ENCODE measurements at regions not wholly inside any gene's neighbourhood (a gene's known extent, or its start where the extent isn't known, plus 50 kb on each side); places are given as distances from the start of the nearest gene placed in this dataset.

DNA sequence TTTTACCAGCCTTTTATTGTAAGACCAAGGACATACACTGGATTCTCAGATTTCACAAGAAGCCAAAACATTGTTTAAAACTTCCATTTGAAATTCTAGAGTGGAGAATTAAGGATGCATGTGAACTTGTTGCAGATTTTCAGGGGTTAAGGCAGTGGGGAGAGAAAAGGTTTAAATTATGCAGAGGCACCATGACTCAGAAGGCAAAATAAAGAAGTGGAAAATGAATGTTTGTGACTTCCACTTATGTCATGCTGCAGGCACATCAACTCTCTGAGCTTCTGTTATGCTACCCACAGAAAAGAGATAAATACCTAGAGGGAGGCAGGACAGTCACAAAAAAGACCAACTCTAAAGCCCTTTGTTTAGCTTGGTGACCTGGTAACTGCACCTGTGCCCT, 84.4 kb upstream of the BET1 start:
- H3K4me3 Mint-ChIP-seq (ENCODE audit: unreplicated experiment): no peak overlapping the region
- peaks cover 3% of the 10 kb centered on the region for H3K4me1 Mint-ChIP-seq (ENCODE audit: low read depth, unreplicated experiment)
- TF ChIP-seq, protein P1, sequence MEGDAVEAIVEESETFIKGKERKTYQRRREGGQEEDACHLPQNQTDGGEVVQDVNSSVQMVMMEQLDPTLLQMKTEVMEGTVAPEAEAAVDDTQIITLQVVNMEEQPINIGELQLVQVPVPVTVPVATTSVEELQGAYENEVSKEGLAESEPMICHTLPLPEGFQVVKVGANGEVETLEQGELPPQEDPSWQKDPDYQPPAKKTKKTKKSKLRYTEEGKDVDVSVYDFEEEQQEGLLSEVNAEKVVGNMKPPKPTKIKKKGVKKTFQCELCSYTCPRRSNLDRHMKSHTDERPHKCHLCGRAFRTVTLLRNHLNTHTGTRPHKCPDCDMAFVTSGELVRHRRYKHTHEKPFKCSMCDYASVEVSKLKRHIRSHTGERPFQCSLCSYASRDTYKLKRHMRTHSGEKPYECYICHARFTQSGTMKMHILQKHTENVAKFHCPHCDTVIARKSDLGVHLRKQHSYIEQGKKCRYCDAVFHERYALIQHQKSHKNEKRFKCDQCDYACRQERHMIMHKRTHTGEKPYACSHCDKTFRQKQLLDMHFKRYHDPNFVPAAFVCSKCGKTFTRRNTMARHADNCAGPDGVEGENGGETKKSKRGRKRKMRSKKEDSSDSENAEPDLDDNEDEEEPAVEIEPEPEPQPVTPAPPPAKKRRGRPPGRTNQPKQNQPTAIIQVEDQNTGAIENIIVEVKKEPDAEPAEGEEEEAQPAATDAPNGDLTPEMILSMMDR (IDR thresholded peaks at IDR 0.05; ENCODE audit: partially characterized antibody, unreplicated experiment): no peak
- no peak for DNase-seq
- no peaks in the 10 kb centered on the region for H3K9me3 Mint-ChIP-seq (ENCODE audit: unreplicated experiment)
- H3K27me3 Mint-ChIP-seq (ENCODE audit: unreplicated experiment): no peaks in the 10 kb centered on the region
- no peaks in the 10 kb centered on the region for H3K36me3 Mint-ChIP-seq (ENCODE audit: unreplicated experiment)
- H3K27ac Mint-ChIP-seq (ENCODE audit: unreplicated experiment): no peak overlapping the region

DNA sequence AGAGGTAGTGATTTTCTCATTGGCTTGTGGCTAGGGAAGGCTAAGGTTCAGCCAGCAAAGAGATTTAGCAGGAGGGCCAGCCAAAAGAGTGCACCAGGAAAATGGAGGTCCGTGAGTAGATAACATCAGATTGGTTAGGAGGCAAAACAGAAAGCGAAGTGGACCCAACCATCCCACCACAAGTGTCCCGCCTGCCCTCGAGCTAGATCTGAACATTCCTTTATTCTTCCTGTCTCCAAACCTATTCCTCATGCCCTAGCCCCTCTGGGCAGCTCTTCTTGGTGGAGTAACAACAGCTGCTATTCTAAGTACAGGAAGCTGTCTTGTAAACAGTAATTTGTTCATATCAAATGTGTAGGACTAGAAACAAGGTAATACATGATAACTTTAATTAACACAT, 85.7 kb upstream of the BET1 start:
- DNase-seq: no peak
- TF ChIP-seq, protein P1 (IDR thresholded peaks at IDR 0.05; ENCODE audit: partially characterized antibody, unreplicated experiment): no peak
- Mint-ChIP-seq H3K4me3 (ENCODE audit: unreplicated experiment) (no peak overlapping the region), H3K27ac (ENCODE audit: unreplicated experiment) (no peak overlapping the region), H3K36me3 (ENCODE audit: unreplicated experiment) (no peaks in the 10 kb centered on the region), H3K27me3 (ENCODE audit: unreplicated experiment) (no peaks in the 10 kb centered on the region), H3K4me1 (ENCODE audit: low read depth, unreplicated experiment) (peaks cover 3% of the 10 kb centered on the region), H3K9me3 (ENCODE audit: unreplicated experiment) (no peaks in the 10 kb centered on the region)

GRCh38 chr7:94092980-94093379, 88.8 kb upstream of the BET1 start:
- H3K27ac Mint-ChIP-seq (ENCODE audit: unreplicated experiment): no peak overlapping the region
- no peak for DNase-seq
- peaks cover 5% of the 10 kb centered on the region for H3K4me1 Mint-ChIP-seq (ENCODE audit: low read depth, unreplicated experiment)
- H3K27me3 Mint-ChIP-seq (ENCODE audit: unreplicated experiment): no peaks in the 10 kb centered on the region
- H3K9me3 Mint-ChIP-seq (ENCODE audit: unreplicated experiment): no peaks in the 10 kb centered on the region
- TF ChIP-seq, protein P1 (IDR thresholded peaks at IDR 0.05; ENCODE audit: partially characterized antibody, unreplicated experiment): no peak
- H3K4me3 Mint-ChIP-seq (ENCODE audit: unreplicated experiment): no peak overlapping the region
- H3K36me3 Mint-ChIP-seq (ENCODE audit: unreplicated experiment): no peaks in the 10 kb centered on the region

DNA sequence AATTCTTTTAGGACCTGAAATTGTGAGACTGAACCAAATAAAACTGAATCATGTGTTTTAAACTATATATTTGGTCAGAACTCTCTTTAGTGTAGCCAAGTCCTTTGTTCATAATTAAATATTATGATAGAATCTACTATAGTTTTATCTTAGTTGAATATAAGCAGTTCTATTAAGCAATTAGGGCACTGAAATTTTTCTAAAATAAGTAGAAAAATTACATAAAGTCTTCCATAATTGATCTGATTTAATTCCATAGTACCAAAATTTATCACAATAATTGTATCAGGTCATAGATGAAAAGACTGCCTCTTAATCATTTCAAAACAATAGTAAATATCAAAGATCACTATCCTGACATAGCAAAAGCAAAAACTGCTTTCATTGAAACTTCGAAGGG, 90.1 kb upstream of the BET1 start:
- TF ChIP-seq, protein P1 (IDR thresholded peaks at IDR 0.05; ENCODE audit: partially characterized antibody, unreplicated experiment): no peak
- Mint-ChIP-seq H3K36me3 (ENCODE audit: unreplicated experiment) (no peaks in the 10 kb centered on the region), H3K27ac (ENCODE audit: unreplicated experiment) (no peak overlapping the region), H3K9me3 (ENCODE audit: unreplicated experiment) (no peaks in the 10 kb centered on the region), H3K27me3 (ENCODE audit: unreplicated experiment) (no peaks in the 10 kb centered on the region), H3K4me1 (ENCODE audit: low read depth, unreplicated experiment) (peaks cover 5% of the 10 kb centered on the region), H3K4me3 (ENCODE audit: unreplicated experiment) (no peak overlapping the region)
- DNase-seq: no peak

DNA sequence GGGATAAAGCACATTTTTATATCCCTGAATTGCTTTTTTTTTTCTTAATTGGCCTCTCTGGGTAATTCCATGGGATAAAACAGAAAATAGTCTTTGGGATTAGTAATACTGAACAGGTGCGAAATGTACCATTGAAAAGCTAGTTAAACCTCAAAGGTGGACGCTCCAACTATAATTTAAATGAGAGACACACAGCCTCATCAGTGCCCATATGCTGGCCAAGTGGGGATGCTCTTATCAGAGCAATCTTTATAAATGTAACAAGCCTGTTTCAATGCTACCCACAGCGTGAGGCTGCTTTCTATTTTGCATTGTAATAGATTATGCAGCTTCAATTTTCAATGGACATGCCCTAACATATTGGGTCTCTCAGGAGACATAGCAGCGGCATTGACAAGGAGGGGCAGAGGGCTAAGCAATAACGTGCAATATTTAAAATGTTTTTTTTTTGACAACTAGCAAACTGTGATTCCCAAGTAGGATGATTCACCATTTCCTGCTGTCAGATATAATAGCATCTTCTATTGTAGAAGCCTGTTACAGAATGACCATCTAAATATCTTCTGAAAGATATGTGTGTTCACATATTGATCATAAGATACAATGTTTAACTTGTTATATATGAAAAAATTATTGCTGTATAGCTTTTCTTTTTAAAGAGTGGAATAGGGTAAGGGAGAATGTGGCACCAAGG, 91.3 kb upstream of the BET1 start:
- H3K27ac Mint-ChIP-seq (ENCODE audit: unreplicated experiment): no peak overlapping the region
- H3K27me3 Mint-ChIP-seq (ENCODE audit: unreplicated experiment): no peaks in the 10 kb centered on the region
- peaks cover 5% of the 10 kb centered on the region for H3K4me1 Mint-ChIP-seq (ENCODE audit: low read depth, unreplicated experiment)
- no peak for DNase-seq
- no peaks in the 10 kb centered on the region for H3K36me3 Mint-ChIP-seq (ENCODE audit: unreplicated experiment)
- no peak overlapping the region for H3K4me3 Mint-ChIP-seq (ENCODE audit: unreplicated experiment)
- no peaks in the 10 kb centered on the region for H3K9me3 Mint-ChIP-seq (ENCODE audit: unreplicated experiment)
- TF ChIP-seq, protein P1 (IDR thresholded peaks at IDR 0.05; ENCODE audit: partially characterized antibody, unreplicated experiment): no peak
